Osteocyte (in vitro differentiated cells): ENCODE measurements at regions not wholly inside any gene's neighbourhood (a gene's known extent, or its start where the extent isn't known, plus 50 kb on each side); places are given as distances from the start of the nearest gene placed in this dataset.

Experiments used
- DNase-seq: peaks from one replicate; pipeline ENCODE4 v3.0.0; 2021; ENCODE audit warnings: mixed read lengths; ENCODE audit not compliant: unreplicated experiment; ENCODE audit errors: extremely low spot score
- H3K27ac Mint-ChIP-seq: one replicate; pipeline ENCODE4 v1.8.0; 2021; ENCODE audit warnings: mild to moderate bottlenecking, mixed read lengths; ENCODE audit not compliant: unreplicated experiment
- H3K27me3 Mint-ChIP-seq: one replicate; pipeline ENCODE4 v1.8.0; 2021; ENCODE audit warnings: mixed read lengths; ENCODE audit not compliant: unreplicated experiment
- H3K36me3 Mint-ChIP-seq: one replicate; pipeline ENCODE4 v1.8.0; 2021; ENCODE audit warnings: mixed read lengths; ENCODE audit not compliant: unreplicated experiment
- H3K4me1 Mint-ChIP-seq: one replicate; pipeline ENCODE4 v1.8.0; 2021; ENCODE audit warnings: mixed read lengths; ENCODE audit not compliant: unreplicated experiment
- H3K4me3 Mint-ChIP-seq: one replicate; pipeline ENCODE4 v1.8.0; 2021; ENCODE audit warnings: mild to moderate bottlenecking, moderate library complexity, mixed read lengths; ENCODE audit not compliant: unreplicated experiment
- H3K9me3 Mint-ChIP-seq: one replicate; pipeline ENCODE4 v1.8.0; 2021; ENCODE audit warnings: mixed read lengths; ENCODE audit not compliant: unreplicated experiment
- CTCF ChIP-seq: fragments of 200-600 bp; sonication (generic); IDR thresholded peaks from 2 replicates; pipeline ENCODE4 v1.5.0; 2021; ENCODE audit warnings: antibody characterized with exemption, mild to moderate bottlenecking, moderate library complexity

- Mint-ChIP-seq H3K27me3 (peaks cover 8% of the 10 kb centered on the region), H3K4me3 (no peak overlapping the region), H3K9me3 (no peaks in the 10 kb centered on the region), H3K36me3 (no peaks in the 10 kb centered on the region), H3K4me1 (no peaks in the 10 kb centered on the region), H3K27ac (no peak overlapping the region)
- DNase-seq, result no peak
- TF ChIP-seq CTCF, result no peak
Observed at GRCh38 chr14:22025879-22026278, 352.3 kb upstream of the OR4E1 start.

GRCh38 chr14:22024137-22024536 is 350.5 kb upstream of the OR4E1 start:
- Mint-ChIP-seq H3K4me1 (no peaks in the 10 kb centered on the region), H3K9me3 (no peaks in the 10 kb centered on the region), H3K36me3 (no peaks in the 10 kb centered on the region), H3K27ac (no peak overlapping the region), H3K4me3 (no peak overlapping the region), H3K27me3 (peaks cover 10% of the 10 kb centered on the region)
- no peak for TF ChIP-seq CTCF
- no peak for DNase-seq

GRCh38 chr14:22018890-22019289 is 345.3 kb upstream of the OR4E1 start:
- Mint-ChIP-seq H3K27ac (no peak overlapping the region), H3K9me3 (no peaks in the 10 kb centered on the region), H3K27me3 (peaks cover 5% of the 10 kb centered on the region), H3K4me1 (no peaks in the 10 kb centered on the region), H3K4me3 (no peak overlapping the region), H3K36me3 (no peaks in the 10 kb centered on the region)
- no peak for TF ChIP-seq CTCF
- DNase-seq, result no peak

DNA sequence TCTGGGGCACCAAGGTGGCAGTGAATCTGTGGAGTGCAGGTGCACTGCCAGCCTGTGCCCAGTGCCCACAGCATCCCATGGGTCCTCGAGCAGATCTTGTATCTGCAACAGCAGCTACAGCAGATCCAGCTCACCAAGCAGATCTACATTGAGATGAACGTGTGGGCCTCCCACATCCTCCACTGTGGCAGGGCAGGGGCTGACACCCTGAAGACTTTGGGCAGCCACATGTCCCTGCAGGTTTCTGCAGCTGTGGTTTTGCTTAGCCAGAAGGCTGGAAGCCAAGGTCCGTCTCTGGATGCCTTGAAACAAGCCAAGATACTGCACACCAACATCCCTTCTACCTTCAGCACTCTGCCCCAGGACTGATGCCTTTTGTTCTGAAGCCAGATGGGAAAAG is 338.8 kb upstream of the OR4E1 start:
- H3K27me3 Mint-ChIP-seq, result no peaks in the 10 kb centered on the region
- H3K9me3 Mint-ChIP-seq, result peaks cover 2% of the 10 kb centered on the region
- no peaks in the 10 kb centered on the region for H3K4me1 Mint-ChIP-seq
- TF ChIP-seq CTCF, result no peak
- H3K4me3 Mint-ChIP-seq, result no peak overlapping the region
- no peaks in the 10 kb centered on the region for H3K36me3 Mint-ChIP-seq
- no peak for DNase-seq
- no peak overlapping the region for H3K27ac Mint-ChIP-seq

DNA sequence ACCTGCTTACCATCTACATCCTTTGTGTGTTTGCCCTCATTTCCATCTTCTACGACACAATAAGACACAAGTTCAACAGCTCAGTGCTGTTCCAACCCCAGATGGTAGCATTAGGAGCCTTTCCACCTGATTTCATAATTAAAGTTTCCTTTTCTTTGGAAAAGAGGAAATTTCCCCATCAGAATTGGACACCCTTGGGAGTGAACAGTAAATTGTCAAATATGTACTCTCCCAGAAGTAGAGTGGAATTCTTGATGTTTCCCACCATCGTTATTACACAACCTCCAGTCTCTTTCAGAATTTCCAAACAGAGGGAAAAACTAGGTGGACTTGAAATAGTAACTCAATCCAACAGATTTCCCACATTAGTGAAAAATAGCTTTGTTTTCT is 337.6 kb upstream of the OR4E1 start:
- Mint-ChIP-seq H3K27ac (no peak overlapping the region), H3K27me3 (no peaks in the 10 kb centered on the region), H3K9me3 (peaks cover 8% of the 10 kb centered on the region)

More for the DNA sequence above, 337.6 kb upstream of the OR4E1 start:
- Mint-ChIP-seq H3K36me3 (no peaks in the 10 kb centered on the region), H3K4me3 (no peak overlapping the region), H3K4me1 (no peaks in the 10 kb centered on the region)
- no peak for DNase-seq
- TF ChIP-seq CTCF, result no peak
